ENCODE measurements at regions not wholly inside any gene's neighbourhood (a gene's known extent, or its start where the extent isn't known, plus 50 kb on each side); places are given as distances from the start of the nearest gene placed in this dataset.

GRCh38 chrX:13371186-13371585, 51.3 kb upstream of the ATXN3L start:
- TF ChIP-seq, protein P1, sequence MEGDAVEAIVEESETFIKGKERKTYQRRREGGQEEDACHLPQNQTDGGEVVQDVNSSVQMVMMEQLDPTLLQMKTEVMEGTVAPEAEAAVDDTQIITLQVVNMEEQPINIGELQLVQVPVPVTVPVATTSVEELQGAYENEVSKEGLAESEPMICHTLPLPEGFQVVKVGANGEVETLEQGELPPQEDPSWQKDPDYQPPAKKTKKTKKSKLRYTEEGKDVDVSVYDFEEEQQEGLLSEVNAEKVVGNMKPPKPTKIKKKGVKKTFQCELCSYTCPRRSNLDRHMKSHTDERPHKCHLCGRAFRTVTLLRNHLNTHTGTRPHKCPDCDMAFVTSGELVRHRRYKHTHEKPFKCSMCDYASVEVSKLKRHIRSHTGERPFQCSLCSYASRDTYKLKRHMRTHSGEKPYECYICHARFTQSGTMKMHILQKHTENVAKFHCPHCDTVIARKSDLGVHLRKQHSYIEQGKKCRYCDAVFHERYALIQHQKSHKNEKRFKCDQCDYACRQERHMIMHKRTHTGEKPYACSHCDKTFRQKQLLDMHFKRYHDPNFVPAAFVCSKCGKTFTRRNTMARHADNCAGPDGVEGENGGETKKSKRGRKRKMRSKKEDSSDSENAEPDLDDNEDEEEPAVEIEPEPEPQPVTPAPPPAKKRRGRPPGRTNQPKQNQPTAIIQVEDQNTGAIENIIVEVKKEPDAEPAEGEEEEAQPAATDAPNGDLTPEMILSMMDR (IDR thresholded peaks at IDR 0.05), result no peak
- TF ChIP-seq POLR2AphosphoS5 (IDR thresholded peaks at IDR 0.05) (no peak), POLR2A (IDR thresholded peaks at IDR 0.05) (no peak)
